ENCODE measurements at regions not wholly inside any gene's neighbourhood (a gene's known extent, or its start where the extent isn't known, plus 50 kb on each side); places are given as distances from the start of the nearest gene placed in this dataset.
"Not testable (repeated sequence)": the region's sequence is repeated elsewhere in the genome, so short reads cannot be mapped to it uniquely, and the experiment has no call there.

DNA sequence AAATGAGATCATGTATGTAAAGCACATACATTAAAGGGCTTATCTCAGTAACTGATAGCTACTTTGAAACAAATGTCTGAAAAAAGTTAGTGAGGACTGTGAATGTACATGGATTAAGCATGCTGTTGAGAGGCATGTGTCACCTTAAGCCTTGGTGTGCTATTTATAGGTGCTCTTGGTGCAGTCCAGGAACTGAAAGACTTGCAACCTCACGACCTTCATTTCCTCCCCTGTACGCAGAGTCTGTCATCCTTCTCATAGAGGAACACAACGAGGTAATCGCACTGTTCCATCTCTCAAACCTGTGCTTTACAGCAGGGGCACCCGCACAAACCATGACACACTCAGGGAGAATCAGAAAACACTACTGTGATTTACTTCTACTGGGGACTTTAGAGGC is 65.6 kb downstream of the UFM1 start:
- no peak for DNase-seq (ENCODE audit: low spot score)

DNA sequence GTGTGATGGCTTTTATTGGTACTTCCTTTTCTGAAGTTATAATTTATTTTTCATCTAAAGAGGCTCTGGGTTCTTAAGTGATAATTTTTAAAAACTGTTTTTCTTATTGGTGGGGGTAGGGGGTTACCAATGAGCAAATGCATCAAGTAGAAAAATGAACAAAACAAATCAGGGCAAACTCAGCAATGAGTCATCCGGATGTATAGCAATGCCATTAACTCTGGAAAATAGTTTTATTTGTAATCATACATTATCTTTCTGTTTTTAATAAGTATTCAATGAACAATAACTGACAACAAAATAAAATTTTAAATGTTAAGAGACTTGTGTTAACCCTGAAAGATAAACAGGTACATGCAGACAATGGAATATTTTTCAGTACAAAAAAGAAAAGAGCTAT is 67.6 kb downstream of the UFM1 start:
- DNase-seq (ENCODE audit: low spot score): no peak

DNA sequence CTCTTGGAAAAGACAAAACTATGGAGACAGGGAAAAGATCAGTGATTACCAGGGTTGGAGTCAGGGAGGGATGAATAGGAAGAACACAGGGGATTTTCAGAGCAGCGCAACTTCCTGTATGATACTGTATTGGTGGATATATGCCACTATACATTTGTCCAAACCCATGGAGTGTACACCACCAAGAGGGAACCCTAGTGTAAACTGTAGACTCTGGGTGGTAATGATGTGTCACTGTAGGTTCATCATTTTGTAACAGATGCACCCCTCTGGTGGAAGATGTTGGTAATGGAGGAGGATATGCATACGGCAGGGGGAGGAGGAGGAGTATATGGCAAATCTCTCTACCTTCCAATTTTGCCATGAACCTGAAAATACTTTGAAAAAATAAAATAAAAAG is 68.1 kb downstream of the UFM1 start:
- no peak for DNase-seq (ENCODE audit: low spot score)

DNA sequence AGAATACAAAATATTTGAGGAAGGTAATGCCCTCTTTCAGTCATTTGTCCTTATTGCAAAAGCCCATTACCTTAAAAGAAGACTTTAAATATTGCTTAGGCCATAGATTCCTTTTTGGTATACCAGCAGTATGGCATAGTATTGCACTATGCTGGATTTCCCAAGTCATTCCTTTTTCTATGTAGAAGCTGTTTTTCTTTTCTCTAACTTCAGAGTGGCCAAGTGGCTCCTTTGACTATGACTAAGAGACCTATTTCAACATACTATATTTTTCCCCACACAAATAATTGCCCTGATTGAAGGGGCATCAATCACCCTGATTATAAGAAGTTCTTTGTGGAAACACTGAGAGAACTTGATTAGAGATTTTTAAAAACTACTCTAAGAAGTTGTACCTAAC is 68.6 kb downstream of the UFM1 start:
- DNase-seq (ENCODE audit: low spot score): no peak

DNA sequence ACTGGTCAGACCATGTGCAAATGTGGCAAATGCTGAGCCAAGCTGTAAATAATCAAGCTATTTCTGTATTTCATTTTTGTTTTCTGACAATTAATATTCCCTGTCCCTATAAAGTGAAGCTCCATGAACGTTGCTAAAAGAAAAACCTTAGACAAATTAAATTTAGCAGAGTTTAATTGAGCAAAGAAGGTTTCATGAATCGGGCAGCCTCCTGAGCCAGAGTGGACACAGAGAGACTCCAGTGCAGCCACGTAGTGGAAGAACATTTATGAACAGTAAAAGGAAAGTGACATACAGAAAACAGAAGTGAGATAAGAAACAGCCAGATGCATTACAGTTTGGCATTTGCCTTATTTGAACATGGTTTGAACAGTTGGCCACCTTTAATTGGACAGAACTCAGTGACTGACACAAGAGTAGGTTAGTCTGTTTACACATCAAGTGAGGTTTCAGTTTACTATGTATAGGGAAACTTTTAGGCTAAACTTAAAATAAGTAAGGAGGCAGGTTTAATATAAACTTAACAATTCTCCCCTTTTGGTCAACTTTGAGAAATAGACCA is 69.7 kb downstream of the UFM1 start:
- DNase-seq (ENCODE audit: low spot score): no peak

DNA sequence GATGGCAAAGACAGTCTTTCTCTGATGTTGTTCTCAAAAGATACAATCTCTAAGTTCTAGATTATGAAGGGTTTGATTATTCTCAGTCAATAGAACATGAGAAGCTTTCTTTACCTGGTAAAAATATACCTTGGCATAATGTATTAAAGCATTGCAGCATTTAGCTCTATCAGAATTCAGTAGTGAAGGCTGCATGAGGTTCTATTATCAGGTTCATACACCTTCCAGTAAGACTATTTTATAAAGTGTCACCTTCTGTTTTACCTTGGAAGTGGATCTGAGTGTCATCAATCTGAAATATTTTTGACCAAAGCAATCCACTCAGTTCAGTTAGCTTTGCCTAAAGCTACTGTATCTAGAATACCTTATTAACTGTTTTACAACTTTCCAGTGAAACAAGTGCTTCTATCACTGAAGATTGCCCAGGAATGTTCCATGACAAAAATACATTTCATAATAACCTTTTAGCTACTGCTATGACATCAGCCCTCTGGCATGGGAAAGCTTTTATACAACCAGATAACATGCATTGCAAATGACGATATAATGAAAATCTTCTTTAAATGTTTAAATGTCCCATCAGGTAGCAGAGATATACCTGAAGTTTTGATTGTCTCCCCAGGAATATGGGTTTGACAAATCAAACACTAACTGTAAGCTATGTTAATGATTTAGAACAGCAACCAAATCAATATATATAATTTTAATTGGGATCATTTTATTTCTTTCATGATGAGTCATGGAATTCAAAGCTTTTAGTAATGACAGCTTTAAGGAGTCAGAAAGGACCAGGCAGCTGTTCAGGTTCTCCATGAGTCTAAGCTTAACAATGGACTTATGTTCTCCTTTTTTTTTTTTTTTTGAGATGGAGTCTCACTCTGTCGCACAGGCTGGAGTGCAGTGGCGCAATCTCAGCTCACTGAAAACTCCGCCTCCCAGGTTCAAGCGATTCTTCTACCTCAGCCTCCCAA is 72.2 kb downstream of the UFM1 start:
- no peak for DNase-seq (ENCODE audit: low spot score)

DNA sequence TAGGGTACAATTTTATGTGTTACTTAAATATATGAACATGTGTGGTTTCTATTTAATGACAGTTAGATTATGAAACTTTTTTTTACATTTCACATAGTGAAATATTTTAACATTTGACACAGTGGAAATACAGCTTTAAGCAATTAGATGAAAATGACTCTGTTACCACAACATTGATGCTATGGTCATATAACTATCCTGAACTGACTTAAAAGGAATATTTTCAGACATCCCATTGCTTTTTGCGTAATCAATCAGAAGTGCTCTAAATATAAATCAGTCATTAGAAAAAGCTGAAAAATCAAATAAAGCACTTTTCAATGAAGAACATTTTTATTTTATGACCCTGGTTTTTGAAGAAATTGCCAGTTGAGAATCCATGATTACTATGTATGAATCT is 80.3 kb downstream of the UFM1 start:
- DNase-seq (ENCODE audit: low spot score): no peak

DNA sequence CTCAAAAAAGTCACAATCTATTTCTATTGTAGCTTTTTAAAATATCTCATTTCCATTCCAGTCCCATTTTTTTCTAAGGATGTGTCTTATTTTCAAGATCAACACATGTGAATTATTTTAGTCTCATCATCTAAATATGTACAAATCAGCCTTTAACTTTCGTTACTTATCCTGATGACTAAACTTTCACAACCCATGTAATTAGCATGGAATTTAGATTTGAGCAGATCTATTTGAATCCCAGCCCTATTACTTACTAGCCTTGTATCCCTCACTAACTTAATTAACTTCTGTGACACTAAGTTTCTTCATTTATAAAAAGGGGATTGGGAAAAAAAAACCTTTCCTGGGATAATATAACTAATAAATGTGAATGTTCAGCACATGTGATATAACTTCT is 81.1 kb downstream of the UFM1 start:
- DNase-seq (ENCODE audit: low spot score): no peak

DNA sequence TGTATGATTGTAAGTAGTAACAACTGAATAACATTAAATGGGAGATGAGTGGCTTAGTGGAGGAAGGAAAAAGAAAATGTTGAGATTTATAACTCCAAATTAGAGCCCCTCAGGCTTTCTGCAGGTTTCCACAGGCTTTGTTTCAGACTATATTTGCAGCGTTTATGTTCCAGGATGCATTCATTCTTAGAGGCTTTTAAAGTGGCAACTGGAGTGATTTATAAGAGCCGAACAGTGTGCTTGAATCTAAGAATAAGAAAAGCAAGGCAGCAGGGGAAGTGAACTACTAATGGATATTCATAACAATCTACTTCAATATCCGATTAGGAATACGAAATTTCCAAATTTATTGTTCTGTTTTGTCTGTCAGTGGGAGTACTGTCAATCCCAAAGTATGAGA is 91.0 kb downstream of the UFM1 start:
- no peak for DNase-seq (ENCODE audit: low spot score)

DNA sequence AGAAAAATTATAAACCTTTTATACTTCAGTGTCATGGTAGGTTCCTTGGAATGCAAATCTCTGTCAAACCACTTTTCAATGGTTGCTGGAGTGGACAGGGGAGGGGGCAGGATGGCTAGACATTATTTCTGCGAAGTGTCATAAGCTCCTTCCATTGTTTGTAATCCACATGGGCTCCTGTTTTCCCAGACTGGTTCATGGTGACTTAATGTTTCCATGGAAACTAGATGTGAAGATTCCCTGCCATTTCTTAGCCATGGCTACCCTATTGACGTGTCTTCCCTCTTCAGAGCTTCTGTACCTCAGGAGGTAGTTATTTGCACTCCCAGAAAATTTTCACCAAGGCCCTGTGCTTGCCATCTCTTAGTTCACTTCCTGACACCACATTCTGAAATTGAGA is 95.3 kb downstream of the UFM1 start:
- DNase-seq (ENCODE audit: low spot score): no peak

DNA sequence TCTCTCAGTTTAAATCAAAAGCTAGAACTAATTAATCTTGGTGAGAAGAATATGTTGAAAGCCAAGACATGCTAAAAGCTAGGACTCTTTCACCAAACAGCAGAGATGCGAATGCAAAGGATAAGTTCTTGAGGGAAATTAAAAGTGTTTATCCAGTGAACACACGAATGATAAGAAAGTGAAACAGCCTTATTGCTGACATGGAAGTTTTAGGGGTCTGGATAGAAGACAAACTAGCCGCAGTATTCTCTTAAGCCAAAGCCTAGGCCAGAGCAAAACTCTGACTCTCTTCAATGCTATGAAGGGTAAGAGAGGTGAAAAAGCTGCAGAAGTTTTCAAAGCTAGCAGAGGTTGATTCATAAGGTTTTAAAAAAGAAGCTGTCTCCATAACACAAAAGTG is 103.0 kb downstream of the UFM1 start:
- no peak for DNase-seq (ENCODE audit: low spot score)

DNA sequence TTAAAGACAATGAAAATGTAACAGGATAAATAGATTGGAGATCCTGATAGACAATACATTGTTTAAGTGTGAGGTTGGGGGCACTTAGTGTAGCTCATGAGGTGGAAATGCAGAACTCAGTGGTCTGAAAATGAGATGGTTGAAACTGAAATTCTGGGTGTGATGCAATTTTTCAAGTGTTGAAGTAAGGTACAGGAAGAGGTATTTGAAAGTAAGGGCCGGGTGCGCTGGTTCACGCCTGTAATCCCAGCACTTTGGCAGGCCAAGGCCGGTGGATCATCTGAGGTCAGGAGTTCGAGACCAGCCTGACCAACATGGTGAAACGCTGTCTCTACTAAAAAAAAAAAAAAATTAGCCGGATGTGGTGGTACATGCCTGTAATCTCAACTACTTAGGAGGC is 113.0 kb downstream of the UFM1 start:
- DNase-seq (ENCODE audit: low spot score): no peak

DNA sequence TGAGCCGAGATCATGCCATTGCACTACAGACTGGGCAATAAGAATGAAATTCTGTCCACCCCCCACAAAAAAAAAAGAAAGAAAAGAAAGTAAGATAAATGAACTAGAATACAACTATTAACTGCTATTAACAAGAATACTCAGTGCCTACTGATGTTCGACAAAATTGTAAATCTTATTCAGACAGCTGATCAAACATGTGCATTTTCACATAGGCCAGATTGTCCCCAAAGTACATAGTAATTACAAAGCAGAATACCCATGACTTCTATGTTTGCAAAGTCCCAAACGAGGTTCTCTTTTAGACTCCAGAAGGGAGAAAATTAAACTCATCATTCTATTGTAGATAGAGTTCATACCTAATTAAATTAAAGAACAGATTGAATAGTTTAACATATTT is 113.4 kb downstream of the UFM1 start:
- DNase-seq (ENCODE audit: low spot score): no peak

DNA sequence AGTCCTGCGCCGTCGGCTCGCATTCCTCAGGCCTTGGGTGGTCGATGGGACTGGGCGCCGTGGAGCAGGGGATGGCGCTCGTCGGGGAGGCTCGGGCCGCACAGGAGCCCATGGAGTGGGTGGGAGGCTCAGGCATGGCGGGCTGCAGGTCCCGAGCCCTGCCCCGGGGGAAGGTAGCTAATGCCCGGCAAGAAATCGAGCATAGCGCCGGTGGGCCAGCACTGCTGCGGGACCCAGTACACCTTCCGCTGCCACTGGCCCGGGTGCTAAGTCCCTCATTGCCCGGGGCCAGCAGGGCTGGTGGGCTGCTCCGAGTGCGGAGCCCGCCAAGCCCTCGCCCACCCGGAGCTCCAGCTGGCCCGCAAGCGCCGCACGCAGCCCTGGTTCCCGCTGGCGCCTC is 122.8 kb downstream of the UFM1 start:
- DNase-seq (ENCODE audit: low spot score): not testable (repeated sequence)

DNA sequence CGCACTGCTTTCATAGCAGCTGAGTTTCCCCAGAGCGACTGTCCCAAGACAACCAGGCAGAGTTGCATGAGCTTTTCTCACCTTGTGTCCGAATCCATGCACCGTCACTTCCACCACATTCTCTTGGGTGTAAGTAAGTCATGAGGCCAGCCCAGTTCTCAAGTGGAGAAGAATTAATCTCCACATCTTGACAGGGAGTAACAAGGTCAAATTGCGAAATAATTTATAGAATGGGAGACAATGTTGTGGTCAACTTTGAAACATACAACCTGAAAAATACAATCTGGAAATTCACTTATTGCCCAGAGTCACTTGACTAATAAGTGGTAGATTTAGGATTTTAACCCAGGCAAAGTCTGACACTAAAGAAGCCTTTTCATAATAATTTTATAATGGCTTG is 123.7 kb downstream of the UFM1 start:
- no peak for DNase-seq (ENCODE audit: low spot score)

DNA sequence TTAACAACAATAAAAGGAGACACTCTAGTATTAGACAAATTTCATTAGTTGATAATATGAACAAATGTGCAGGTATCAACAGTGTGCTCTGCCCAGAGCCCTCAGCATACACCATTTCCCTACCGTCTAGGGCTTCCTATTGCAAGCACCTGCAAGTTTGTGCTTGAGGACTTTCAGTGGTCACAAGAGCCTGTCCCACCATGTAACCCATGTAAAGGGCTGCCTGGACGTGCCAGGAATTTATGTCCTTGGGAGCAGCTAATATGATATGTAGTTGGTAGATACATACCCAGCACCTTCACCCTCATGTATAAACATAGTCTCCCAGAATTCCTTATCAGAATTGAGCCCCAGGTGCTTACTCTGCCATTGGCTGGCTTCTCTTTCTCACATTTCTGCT is 128.0 kb downstream of the UFM1 start:
- DNase-seq (ENCODE audit: low spot score): no peak

DNA sequence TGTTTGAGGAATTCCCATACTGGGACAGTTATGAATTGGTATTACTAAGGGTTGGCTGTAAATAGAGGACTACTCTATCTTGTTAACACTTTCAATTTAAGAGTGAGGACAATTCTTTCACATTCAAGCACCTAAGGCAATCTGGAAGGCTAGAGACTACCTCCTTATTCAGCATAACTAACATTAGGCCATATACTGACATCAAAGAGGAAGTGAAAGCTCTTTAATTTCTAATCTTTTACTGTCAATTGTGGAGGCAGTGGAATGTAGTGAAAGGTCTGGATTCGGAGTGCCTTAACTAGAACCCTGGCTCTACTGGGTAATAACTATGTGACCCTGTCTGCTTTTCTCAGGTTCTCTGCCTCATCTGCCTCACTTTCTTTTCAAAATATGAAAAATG is 134.0 kb downstream of the UFM1 start:
- DNase-seq (ENCODE audit: low spot score): no peak

DNA sequence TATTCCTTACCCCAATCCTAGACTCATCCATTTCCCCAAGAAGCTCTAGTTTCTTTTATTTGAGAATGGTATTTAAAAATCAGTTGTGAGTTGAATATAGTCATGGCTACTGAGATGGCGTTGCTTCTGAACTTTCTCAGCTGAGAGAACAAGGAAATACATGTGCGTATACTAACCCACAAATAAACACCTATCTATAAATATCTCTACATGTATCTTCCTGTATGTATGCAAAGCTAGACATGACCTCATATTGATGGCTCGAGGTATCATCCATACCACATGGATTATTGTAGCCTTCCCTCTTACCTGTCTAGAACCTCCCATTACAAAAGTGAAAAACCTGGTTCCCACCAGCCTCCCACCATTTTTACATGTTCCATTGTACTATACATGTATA is 141.0 kb downstream of the UFM1 start:
- DNase-seq (ENCODE audit: low spot score): no peak

DNA sequence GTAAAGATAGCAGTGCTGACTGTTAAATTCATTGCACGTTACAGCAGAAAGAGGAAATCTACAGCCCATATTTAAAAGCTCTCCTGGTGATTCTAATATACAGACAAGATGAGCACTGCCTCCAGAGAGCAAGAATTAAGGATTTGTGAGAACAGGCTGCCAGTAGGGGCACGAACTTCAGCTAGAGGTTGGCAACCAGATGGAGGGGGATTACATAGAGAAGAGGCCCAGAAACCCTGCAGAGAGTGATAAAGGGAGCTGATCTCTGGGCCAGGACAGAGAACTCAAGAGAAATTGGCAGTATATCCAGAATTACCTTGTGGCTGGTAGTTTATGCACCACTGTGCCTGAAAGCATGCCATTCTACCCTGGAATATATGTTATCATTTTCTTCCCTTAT is 144.8 kb downstream of the UFM1 start:
- no peak for DNase-seq (ENCODE audit: low spot score)

DNA sequence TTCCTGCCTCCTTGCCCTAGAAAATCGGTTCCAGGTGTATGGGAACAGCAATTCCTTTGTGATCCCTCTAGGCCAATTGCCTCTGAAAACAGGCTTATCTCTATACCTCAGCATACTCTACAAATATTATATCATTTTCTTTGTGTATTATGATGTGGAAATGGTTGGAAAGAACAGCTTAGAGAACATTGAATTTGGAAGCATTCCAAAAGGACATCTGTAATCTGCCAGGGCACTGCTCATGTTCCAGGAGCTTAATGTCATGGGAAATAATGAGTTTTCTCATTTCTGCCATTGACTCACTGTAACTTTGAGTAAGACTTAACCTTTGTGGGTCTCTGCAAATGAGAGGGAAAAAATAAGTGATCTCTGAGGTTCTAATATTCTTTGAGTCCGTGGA is 147.3 kb downstream of the UFM1 start:
- DNase-seq (ENCODE audit: low spot score): no peak

DNA sequence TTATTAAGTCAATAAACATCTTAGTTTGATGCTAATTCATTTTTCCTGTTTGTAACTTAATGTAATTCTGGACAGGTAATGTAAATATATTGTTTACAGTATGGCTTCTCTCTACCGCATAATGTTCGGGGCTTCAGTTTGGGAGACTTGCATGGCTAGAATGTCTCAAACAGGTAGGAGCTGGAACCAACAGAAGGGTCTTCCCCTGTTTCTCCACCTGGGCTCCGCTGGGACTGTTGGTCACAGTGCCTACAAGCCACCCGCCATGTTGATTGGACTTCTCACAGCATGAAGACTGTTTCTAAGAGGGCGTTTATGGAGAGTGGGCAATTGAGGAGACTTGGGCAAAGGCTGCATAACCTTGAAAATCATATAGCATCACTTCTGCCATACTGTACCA is 148.6 kb downstream of the UFM1 start:
- no peak for DNase-seq (ENCODE audit: low spot score)

DNA sequence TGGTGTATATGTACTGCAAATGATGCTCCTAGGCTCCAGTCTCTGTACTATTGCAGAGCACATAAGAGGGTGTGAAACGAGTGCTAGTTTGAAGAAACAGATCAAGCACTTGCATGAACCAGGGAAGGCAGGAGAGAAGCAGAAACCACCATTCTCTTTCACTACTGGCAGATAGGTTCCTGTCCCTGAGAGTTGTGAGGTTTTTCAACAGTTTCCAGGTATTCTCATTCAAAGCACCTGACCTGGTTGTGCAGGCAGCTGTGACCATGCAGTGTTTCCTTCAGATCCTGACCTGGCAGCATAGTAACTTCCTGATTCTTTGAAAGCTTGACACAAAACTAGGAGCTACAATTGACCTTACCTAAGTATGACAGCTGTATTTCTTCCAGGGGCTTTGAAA is 164.9 kb downstream of the UFM1 start:
- DNase-seq (ENCODE audit: low spot score): no peak

DNA sequence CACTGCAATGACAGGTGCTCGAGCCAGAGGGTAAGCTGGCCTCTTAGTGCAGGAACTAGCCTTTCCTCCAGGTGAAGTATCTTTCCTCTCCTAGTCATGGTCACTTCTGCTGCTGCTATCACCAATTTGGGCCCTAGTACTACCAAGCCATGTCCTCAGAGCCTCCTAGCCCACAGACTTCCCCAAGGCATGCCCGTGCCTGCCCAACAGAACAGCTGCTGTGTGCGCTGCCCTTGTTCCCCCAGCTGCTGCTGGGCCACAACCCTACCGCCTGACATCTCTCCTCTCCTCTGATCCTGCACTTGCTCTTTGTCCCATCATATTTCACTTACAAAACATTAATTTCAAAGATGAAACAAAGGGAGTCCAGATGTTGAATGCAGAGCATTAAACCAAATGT is 168.5 kb upstream of the FREM2 start:
- no peak for DNase-seq (ENCODE audit: low spot score)
